ENCODE measurements at regions not wholly inside any gene's neighbourhood (a gene's known extent, or its start where the extent isn't known, plus 50 kb on each side); places are given as distances from the start of the nearest gene placed in this dataset.
"Not testable (repeated sequence)": the region's sequence is repeated elsewhere in the genome, so short reads cannot be mapped to it uniquely, and the experiment has no call there.

GRCh38 chr6:137286368-137286767 lies 67.2 kb upstream of the IFNGR1 start (continued):
- TF ChIP-seq PATZ1 (CRISPR knock-in tag; IDR thresholded peaks at IDR 0.05; ENCODE audit: borderline replicate concordance), result no peak
- TF ChIP-seq ZFP3 (CRISPR knock-in tag; IDR thresholded peaks at IDR 0.05), result no peak
- no peak for TF ChIP-seq ISL1 (CRISPR knock-in tag; IDR thresholded peaks at IDR 0.05)
- TF ChIP-seq OSR1 (CRISPR knock-in tag; IDR thresholded peaks at IDR 0.05), result no peak

DNA sequence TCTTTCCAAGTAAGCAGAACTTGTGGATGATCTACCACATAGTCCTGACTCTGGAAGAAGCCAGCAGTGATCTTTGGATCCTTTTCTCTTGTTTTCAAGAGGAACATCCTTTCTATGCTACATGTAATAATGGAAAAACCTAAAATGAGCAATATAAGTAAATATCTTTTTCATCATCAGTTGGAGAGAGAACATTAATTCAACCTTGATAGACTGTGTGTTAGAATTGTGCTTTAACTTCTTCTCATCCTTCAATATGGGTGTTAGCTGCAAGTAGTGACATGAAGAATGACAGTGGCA lies 65.6 kb upstream of the IFNGR1 start:
- TF ChIP-seq ZFP3 (CRISPR knock-in tag; IDR thresholded peaks at IDR 0.05), result no peak
- no peak for ATAC-seq

- TF ChIP-seq RARB (CRISPR knock-in tag; IDR thresholded peaks at IDR 0.05), result no peak
- ATAC-seq, result no peak
Measured at GRCh38 chr6:137283940-137284810, 65.0 kb upstream of the IFNGR1 start.

GRCh38 chr6:137283080-137283479 lies 63.9 kb upstream of the IFNGR1 start:
- no peak for ATAC-seq
- TF ChIP-seq OSR1 (CRISPR knock-in tag; IDR thresholded peaks at IDR 0.05), result no peak
- TF ChIP-seq ZNF8 (CRISPR knock-in tag; IDR thresholded peaks at IDR 0.05), result no peak
- no peak for TF ChIP-seq ISL1 (CRISPR knock-in tag; IDR thresholded peaks at IDR 0.05)
- TF ChIP-seq BACH2 (CRISPR knock-in tag; IDR thresholded peaks at IDR 0.05; ENCODE audit: borderline replicate concordance), result no peak
- TF ChIP-seq ZFP3 (CRISPR knock-in tag; IDR thresholded peaks at IDR 0.05), result no peak
- TF ChIP-seq, protein P1, sequence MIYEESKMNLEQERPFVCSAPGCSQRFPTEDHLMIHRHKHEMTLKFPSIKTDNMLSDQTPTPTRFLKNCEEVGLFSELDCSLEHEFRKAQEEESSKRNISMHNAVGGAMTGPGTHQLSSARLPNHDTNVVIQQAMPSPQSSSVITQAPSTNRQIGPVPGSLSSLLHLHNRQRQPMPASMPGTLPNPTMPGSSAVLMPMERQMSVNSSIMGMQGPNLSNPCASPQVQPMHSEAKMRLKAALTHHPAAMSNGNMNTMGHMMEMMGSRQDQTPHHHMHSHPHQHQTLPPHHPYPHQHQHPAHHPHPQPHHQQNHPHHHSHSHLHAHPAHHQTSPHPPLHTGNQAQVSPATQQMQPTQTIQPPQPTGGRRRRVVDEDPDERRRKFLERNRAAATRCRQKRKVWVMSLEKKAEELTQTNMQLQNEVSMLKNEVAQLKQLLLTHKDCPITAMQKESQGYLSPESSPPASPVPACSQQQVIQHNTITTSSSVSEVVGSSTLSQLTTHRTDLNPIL (CRISPR knock-in tag; IDR thresholded peaks at IDR 0.05; ENCODE audit: low read depth), result no peak
- no peak for TF ChIP-seq ZNF70 (CRISPR knock-in tag; IDR thresholded peaks at IDR 0.05)
- TF ChIP-seq TOX (CRISPR knock-in tag; IDR thresholded peaks at IDR 0.05; ENCODE audit: borderline replicate concordance), result no peak
- no peak for TF ChIP-seq CSDC2 (CRISPR knock-in tag; IDR thresholded peaks at IDR 0.05)
- no peak for TF ChIP-seq PPARA (CRISPR knock-in tag; IDR thresholded peaks at IDR 0.05; ENCODE audit: borderline replicate concordance)
- TF ChIP-seq GLIS3 (CRISPR knock-in tag; IDR thresholded peaks at IDR 0.05), result no peak
- no peak for TF ChIP-seq ESRRG (CRISPR knock-in tag; IDR thresholded peaks at IDR 0.05)
- no peak for TF ChIP-seq ARNTL (CRISPR knock-in tag; IDR thresholded peaks at IDR 0.05; ENCODE audit: borderline replicate concordance, low read depth)

- no peak for ATAC-seq
- TF ChIP-seq, protein P2, sequence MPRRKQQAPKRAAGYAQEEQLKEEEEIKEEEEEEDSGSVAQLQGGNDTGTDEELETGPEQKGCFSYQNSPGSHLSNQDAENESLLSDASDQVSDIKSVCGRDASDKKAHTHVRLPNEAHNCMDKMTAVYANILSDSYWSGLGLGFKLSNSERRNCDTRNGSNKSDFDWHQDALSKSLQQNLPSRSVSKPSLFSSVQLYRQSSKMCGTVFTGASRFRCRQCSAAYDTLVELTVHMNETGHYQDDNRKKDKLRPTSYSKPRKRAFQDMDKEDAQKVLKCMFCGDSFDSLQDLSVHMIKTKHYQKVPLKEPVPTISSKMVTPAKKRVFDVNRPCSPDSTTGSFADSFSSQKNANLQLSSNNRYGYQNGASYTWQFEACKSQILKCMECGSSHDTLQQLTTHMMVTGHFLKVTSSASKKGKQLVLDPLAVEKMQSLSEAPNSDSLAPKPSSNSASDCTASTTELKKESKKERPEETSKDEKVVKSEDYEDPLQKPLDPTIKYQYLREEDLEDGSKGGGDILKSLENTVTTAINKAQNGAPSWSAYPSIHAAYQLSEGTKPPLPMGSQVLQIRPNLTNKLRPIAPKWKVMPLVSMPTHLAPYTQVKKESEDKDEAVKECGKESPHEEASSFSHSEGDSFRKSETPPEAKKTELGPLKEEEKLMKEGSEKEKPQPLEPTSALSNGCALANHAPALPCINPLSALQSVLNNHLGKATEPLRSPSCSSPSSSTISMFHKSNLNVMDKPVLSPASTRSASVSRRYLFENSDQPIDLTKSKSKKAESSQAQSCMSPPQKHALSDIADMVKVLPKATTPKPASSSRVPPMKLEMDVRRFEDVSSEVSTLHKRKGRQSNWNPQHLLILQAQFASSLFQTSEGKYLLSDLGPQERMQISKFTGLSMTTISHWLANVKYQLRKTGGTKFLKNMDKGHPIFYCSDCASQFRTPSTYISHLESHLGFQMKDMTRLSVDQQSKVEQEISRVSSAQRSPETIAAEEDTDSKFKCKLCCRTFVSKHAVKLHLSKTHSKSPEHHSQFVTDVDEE (CRISPR knock-in tag; IDR thresholded peaks at IDR 0.05), result no peak
- no peak for TF ChIP-seq ZC3H10 (CRISPR knock-in tag; IDR thresholded peaks at IDR 0.05)
- TF ChIP-seq ZFP3 (CRISPR knock-in tag; IDR thresholded peaks at IDR 0.05), result no peak
- TF ChIP-seq OSR1 (CRISPR knock-in tag; IDR thresholded peaks at IDR 0.05), result no peak
Measured at GRCh38 chr6:137282254-137282653, 63.1 kb upstream of the IFNGR1 start.

DNA sequence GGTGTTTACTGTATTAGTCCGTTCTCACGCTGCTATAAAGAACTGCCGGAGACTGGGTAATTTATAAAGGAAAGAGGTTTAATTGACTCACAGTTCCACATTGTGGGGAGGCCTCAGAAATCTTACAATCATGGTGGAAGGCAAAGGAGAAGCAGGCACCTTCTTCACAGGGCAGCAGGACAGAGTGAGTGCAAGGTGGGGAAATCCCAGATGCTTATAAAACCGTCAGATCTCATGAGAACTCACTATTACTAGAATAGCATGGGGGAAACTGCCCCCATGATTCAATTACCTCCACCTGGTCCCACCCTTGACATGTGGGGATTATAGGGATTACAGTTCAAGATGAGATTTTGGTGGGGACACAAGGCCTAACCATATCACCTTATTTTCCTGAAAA lies 60.1 kb upstream of the IFNGR1 start:
- ATAC-seq, result not testable (repeated sequence)

Measured in SK-N-SH treated with all-trans-retinoic acid at 6 μM for 48 hours (cell line).